ENCODE measurements at regions not wholly inside any gene's neighbourhood (a gene's known extent, or its start where the extent isn't known, plus 50 kb on each side); places are given as distances from the start of the nearest gene placed in this dataset.

GRCh38 chr18:68301441-68301840 lies 413.5 kb downstream of the TMX3 start:
- no peak for DNase-seq (ENCODE audit: extremely low spot score, unreplicated experiment)
- Mint-ChIP-seq H3K27me3 (ENCODE audit: unreplicated experiment) (no peaks in the 10 kb centered on the region), H3K9me3 (ENCODE audit: unreplicated experiment) (no peaks in the 10 kb centered on the region), H3K4me1 (ENCODE audit: unreplicated experiment) (no peaks in the 10 kb centered on the region), H3K36me3 (ENCODE audit: unreplicated experiment) (no peaks in the 10 kb centered on the region), H3K4me3 (ENCODE audit: unreplicated experiment) (no peak overlapping the region), H3K27ac (ENCODE audit: unreplicated experiment) (no peak overlapping the region)
- TF ChIP-seq, protein P1, sequence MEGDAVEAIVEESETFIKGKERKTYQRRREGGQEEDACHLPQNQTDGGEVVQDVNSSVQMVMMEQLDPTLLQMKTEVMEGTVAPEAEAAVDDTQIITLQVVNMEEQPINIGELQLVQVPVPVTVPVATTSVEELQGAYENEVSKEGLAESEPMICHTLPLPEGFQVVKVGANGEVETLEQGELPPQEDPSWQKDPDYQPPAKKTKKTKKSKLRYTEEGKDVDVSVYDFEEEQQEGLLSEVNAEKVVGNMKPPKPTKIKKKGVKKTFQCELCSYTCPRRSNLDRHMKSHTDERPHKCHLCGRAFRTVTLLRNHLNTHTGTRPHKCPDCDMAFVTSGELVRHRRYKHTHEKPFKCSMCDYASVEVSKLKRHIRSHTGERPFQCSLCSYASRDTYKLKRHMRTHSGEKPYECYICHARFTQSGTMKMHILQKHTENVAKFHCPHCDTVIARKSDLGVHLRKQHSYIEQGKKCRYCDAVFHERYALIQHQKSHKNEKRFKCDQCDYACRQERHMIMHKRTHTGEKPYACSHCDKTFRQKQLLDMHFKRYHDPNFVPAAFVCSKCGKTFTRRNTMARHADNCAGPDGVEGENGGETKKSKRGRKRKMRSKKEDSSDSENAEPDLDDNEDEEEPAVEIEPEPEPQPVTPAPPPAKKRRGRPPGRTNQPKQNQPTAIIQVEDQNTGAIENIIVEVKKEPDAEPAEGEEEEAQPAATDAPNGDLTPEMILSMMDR (IDR thresholded peaks at IDR 0.05) = no peak

DNA sequence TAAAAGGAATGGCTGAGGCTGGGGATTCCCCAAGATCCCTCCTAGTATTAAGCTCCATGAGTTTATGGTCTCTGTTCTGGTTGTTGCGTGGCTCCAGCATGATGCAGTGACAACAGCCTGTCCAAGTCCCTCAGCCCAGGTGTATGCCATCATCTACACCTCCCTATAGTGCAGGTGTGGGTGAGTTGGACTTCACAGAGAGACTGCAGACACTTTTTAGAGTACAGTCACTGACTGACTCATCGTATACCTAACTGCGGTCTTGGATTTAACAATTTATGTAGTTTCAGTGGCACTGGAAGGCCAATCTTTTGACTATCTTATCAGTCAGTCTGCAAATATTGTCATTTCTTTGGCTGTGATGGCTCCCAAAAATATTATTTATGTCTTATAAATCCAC lies 415.0 kb downstream of the TMX3 start:
- no peak overlapping the region for H3K4me3 Mint-ChIP-seq (ENCODE audit: unreplicated experiment)
- H3K27ac Mint-ChIP-seq (ENCODE audit: unreplicated experiment) = no peak overlapping the region
- TF ChIP-seq, protein P1 (IDR thresholded peaks at IDR 0.05) = no peak
- H3K4me1 Mint-ChIP-seq (ENCODE audit: unreplicated experiment) = no peaks in the 10 kb centered on the region
- H3K9me3 Mint-ChIP-seq (ENCODE audit: unreplicated experiment) = no peaks in the 10 kb centered on the region
- no peak for DNase-seq (ENCODE audit: extremely low spot score, unreplicated experiment)
- no peaks in the 10 kb centered on the region for H3K27me3 Mint-ChIP-seq (ENCODE audit: unreplicated experiment)
- H3K36me3 Mint-ChIP-seq (ENCODE audit: unreplicated experiment) = no peaks in the 10 kb centered on the region

- H3K4me3 Mint-ChIP-seq (ENCODE audit: unreplicated experiment) = no peak overlapping the region
- H3K9me3 Mint-ChIP-seq (ENCODE audit: unreplicated experiment) = peaks cover 11% of the 10 kb centered on the region
- TF ChIP-seq, protein P1 (IDR thresholded peaks at IDR 0.05) = no peak
- H3K27me3 Mint-ChIP-seq (ENCODE audit: unreplicated experiment) = no peaks in the 10 kb centered on the region
- no peak overlapping the region for H3K27ac Mint-ChIP-seq (ENCODE audit: unreplicated experiment)
- no peaks in the 10 kb centered on the region for H3K4me1 Mint-ChIP-seq (ENCODE audit: unreplicated experiment)
- peaks cover 5% of the 10 kb centered on the region for H3K36me3 Mint-ChIP-seq (ENCODE audit: unreplicated experiment)
- DNase-seq (ENCODE audit: extremely low spot score, unreplicated experiment) = no peak
These were observed 416.6 kb downstream of the TMX3 start for GRCh38 chr18:68298330-68298729.

GRCh38 chr18:68288408-68288807 lies 426.5 kb downstream of the TMX3 start:
- Mint-ChIP-seq H3K4me1 (ENCODE audit: unreplicated experiment) (peaks cover 5% of the 10 kb centered on the region), H3K27me3 (ENCODE audit: unreplicated experiment) (no peaks in the 10 kb centered on the region), H3K36me3 (ENCODE audit: unreplicated experiment) (no peaks in the 10 kb centered on the region)

DNA sequence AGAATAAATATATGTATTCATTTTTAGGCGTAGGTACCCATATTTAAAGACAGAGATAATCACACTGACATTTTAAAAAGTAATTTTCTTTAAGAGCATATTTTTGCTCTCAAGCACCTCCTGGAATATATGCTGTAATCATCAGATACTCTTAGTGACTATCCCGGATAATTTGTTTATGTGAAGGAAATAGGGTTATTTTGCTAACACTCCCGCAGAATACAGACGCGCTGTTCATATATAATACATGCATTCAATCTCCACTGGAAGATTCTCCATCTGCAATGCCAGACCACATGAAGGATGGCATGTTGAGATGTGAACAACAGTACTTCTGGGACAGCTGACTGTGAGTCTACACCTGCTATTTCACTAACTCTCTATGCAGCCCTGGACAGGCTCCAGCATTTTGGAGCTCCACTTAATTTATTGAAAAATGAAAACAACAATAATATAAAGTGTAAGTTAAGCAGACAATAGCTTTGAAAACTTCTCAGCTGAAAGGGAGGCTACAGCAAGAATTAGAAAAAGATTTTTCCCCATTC lies 430.6 kb downstream of the TMX3 start:
- TF ChIP-seq, protein P1 (IDR thresholded peaks at IDR 0.05) = no peak
- no peak for DNase-seq (ENCODE audit: extremely low spot score, unreplicated experiment)

More at GRCh38 chr18:68288408-68288807, 426.5 kb downstream of the TMX3 start:
- TF ChIP-seq, protein P1 (IDR thresholded peaks at IDR 0.05) = no peak
- H3K27ac Mint-ChIP-seq (ENCODE audit: unreplicated experiment) = no peak overlapping the region
- H3K4me3 Mint-ChIP-seq (ENCODE audit: unreplicated experiment) = no peak overlapping the region
- peaks cover 9% of the 10 kb centered on the region for H3K9me3 Mint-ChIP-seq (ENCODE audit: unreplicated experiment)
- no peak for DNase-seq (ENCODE audit: extremely low spot score, unreplicated experiment)

More for the DNA sequence above, 430.6 kb downstream of the TMX3 start:
- Mint-ChIP-seq H3K4me3 (ENCODE audit: unreplicated experiment) (no peak overlapping the region), H3K27me3 (ENCODE audit: unreplicated experiment) (no peaks in the 10 kb centered on the region), H3K4me1 (ENCODE audit: unreplicated experiment) (peaks cover 5% of the 10 kb centered on the region), H3K27ac (ENCODE audit: unreplicated experiment) (no peak overlapping the region), H3K9me3 (ENCODE audit: unreplicated experiment) (peaks cover 4% of the 10 kb centered on the region), H3K36me3 (ENCODE audit: unreplicated experiment) (no peaks in the 10 kb centered on the region)
